HT-29 (cell line): ENCODE measurements at regions not wholly inside any gene's neighbourhood (a gene's known extent, or its start where the extent isn't known, plus 50 kb on each side); places are given as distances from the start of the nearest gene placed in this dataset.

Experiments
- DNase-seq: peaks from one replicate; pipeline ENCODE4 v3.0.0-alpha.2; 2015; ENCODE audit warnings: low spot score

- DNase-seq: no peak
Observed at GRCh38 chr3:189555558-189555881, 75.7 kb upstream of the TP63 start.

GRCh38 chr3:189557824-189558223 lies 73.4 kb upstream of the TP63 start:
- no peak for DNase-seq

GRCh38 chr3:189561256-189561655 lies 69.9 kb upstream of the TP63 start:
- no peak for DNase-seq

GRCh38 chr3:189563853-189564563 lies 67.2 kb upstream of the TP63 start:
- no peak for DNase-seq

- no peak for DNase-seq
Observed at GRCh38 chr3:189566550-189567130, 64.5 kb upstream of the TP63 start.

GRCh38 chr3:189567322-189567721 lies 63.9 kb upstream of the TP63 start:
- no peak for DNase-seq

- no peak for DNase-seq
Observed at GRCh38 chr3:189567766-189568420, 63.3 kb upstream of the TP63 start.

- DNase-seq: no peak
Observed at GRCh38 chr3:189568961-189569360, 62.2 kb upstream of the TP63 start.

GRCh38 chr3:189569473-189569872 lies 61.7 kb upstream of the TP63 start:
- DNase-seq: no peak

- DNase-seq: no peak
Observed at GRCh38 chr3:189570916-189571315, 60.3 kb upstream of the TP63 start.

- DNase-seq: peak; percentile 22
Observed at GRCh38 chr3:189572249-189572648, 58.9 kb upstream of the TP63 start.

- no peak for DNase-seq
Observed at GRCh38 chr3:189573004-189573403, 58.2 kb upstream of the TP63 start.

GRCh38 chr3:189576486-189576885 lies 54.7 kb upstream of the TP63 start:
- DNase-seq: no peak

- DNase-seq: no peak
Observed at GRCh38 chr3:189577050-189577951, 53.9 kb upstream of the TP63 start.

- no peak for DNase-seq
Observed at GRCh38 chr3:189580190-189580589, 51.0 kb upstream of the TP63 start.
